ENCODE measurements at regions not wholly inside any gene's neighbourhood (a gene's known extent, or its start where the extent isn't known, plus 50 kb on each side); places are given as distances from the start of the nearest gene placed in this dataset.

DNA sequence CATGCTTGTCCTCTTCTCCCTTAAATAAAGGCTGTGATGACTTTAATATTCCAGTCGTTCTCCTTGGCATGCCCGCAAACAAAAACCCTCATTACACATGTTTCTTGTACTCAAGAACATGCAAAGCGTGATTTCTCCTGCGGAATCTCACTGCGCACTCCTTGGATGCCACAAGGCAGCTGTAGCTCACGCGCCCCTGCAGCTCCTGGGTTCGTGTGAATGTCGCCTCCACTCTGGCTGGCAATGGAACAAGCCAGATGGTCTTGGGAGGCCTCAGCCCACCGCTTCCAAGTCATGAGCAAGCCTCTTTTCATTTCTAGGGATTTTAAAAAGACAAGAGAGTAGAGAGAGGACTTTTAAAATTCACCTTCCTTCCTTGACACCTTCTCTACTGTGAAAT lies 403.8 kb downstream of the PCNX1 start:
- intact Hi-C loops (cut with DNase I), result no loop called here
- Histone ChIP-seq H3K27ac (no peak overlapping the region), H3K27me3 (no peaks in the 10 kb centered on the region), H3K4me1 (no peaks in the 10 kb centered on the region), H3K4me3 (no peak overlapping the region), H3K36me3 (replicated peaks in 1 of 2; ENCODE audit: insufficient read depth in 1 of 2, low read depth in 2 of 2) (no peaks in the 10 kb centered on the region), H3K9me3 (no peaks in the 10 kb centered on the region)
- DNase-seq (no peak), ATAC-seq (no peak)
- TF ChIP-seq, protein P1, sequence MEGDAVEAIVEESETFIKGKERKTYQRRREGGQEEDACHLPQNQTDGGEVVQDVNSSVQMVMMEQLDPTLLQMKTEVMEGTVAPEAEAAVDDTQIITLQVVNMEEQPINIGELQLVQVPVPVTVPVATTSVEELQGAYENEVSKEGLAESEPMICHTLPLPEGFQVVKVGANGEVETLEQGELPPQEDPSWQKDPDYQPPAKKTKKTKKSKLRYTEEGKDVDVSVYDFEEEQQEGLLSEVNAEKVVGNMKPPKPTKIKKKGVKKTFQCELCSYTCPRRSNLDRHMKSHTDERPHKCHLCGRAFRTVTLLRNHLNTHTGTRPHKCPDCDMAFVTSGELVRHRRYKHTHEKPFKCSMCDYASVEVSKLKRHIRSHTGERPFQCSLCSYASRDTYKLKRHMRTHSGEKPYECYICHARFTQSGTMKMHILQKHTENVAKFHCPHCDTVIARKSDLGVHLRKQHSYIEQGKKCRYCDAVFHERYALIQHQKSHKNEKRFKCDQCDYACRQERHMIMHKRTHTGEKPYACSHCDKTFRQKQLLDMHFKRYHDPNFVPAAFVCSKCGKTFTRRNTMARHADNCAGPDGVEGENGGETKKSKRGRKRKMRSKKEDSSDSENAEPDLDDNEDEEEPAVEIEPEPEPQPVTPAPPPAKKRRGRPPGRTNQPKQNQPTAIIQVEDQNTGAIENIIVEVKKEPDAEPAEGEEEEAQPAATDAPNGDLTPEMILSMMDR (IDR thresholded peaks at IDR 0.05), result no peak
- no peak for TF ChIP-seq POLR2A (IDR thresholded peaks at IDR 0.05)
- 88 to 90% methylated on average over 10 of the region's 10 CpGs for WGBS, 2 donors

DNA sequence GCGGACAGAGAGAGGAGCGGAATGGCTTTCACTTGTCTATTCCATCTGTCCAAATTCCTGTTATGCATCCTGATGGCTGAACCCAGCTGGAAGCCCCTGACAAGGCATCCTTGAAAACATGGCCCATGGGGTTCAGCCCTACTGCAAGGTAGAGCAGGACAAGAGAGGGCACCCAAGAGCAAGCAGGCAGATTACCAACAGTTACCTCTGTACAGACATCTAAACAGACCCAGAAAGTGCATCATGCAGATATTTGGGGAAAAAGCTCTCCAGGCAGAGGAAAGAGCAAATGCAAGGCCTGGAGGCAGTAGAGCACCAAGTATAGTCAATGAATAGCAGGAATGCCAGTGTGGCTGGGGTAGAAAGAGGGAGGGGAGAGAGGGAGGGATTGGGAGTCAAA lies 407.5 kb downstream of the PCNX1 start:
- TF ChIP-seq, protein P1 (IDR thresholded peaks at IDR 0.05), result no peak
- no peak for TF ChIP-seq POLR2A (IDR thresholded peaks at IDR 0.05)
- H3K27ac ChIP-seq, result no peak overlapping the region
- intact Hi-C loops (cut with DNase I), result no loop called here
- ATAC-seq (no peak), DNase-seq (no peak)
- H3K4me1 ChIP-seq, result no peaks in the 10 kb centered on the region
- no peak overlapping the region for H3K4me3 ChIP-seq
- 93% methylated on average over 2 of the region's 2 CpGs; no CpG with 5 or more reads in 1 of the 2 donors for whole genome bisulfite sequencing, 2 donors
- no peaks in the 10 kb centered on the region for H3K36me3 ChIP-seq (replicated peaks in 1 of 2; ENCODE audit: insufficient read depth in 1 of 2, low read depth in 2 of 2)
- H3K9me3 ChIP-seq, result no peaks in the 10 kb centered on the region
- H3K27me3 ChIP-seq, result no peaks in the 10 kb centered on the region

DNA sequence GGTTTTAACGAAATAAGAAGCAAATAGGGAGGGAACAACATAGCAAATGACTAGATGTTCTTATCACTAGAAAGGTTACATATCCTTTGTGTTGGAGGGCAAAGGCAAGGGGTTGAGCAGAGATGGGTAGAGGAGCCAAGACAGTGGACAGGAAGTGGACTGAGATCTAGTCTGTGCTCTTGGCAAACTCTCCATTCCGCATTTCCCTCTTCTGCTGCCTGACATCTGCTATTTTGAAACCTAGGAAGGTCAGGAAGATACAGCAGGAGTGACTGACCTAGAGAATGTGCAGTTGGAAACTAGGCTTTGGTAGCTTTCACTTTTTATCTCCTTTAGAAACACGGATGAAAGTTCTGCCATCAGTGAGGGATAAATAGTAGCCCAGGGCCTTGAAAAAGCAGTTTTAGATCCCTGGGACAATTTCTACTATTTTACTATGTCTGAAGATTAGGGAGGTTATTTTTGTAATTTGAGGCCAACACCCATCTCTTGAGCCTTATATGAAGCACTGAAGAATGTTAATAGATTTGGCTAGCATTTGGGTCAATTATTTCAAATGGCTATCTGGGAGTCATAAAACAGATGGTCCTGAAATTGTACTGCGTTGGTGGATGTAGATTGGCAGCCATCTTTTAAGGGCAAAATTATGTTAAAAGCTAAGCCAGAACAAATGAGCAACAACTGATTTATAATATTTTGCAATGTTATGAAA lies 410.3 kb downstream of the PCNX1 start:
- Histone ChIP-seq H3K36me3 (replicated peaks in 1 of 2; ENCODE audit: insufficient read depth in 1 of 2, low read depth in 2 of 2) (no peaks in the 10 kb centered on the region), H3K27me3 (no peaks in the 10 kb centered on the region), H3K4me1 (peaks cover 9% of the 10 kb centered on the region), H3K27ac (no peak overlapping the region), H3K4me3 (no peak overlapping the region), H3K9me3 (no peaks in the 10 kb centered on the region)
- intact Hi-C loops (cut with DNase I), result no loop called here
- ATAC-seq (no peak), DNase-seq (no peak)
- TF ChIP-seq POLR2A (IDR thresholded peaks at IDR 0.05), result no peak
- TF ChIP-seq, protein P1 (IDR thresholded peaks at IDR 0.05), result no peak
- WGBS, 2 donors, result 61 to 68% methylated on average over 4 of the region's 4 CpGs

DNA sequence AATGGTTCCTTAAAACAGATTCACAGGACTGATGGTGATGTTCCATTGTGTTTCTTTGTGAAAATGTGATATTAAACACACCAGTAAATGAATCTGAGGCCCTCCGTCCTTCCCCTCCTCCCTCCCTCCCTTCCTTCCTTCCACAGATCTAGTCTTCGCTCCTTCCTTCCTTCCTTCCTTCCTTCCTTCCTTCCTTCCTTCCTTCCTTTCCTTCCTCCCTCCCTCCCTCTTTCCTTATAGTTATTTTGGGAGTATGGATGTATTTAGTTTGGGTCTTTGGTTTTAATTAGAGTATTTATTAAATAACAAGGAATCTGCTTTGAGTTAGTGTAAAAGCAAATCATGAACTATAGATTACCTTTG lies 410.8 kb downstream of the PCNX1 start:
- intact Hi-C loops (cut with DNase I), result no loop called here
- H3K9me3 ChIP-seq, result no peaks in the 10 kb centered on the region
- H3K4me1 ChIP-seq, result peaks cover 14% of the 10 kb centered on the region
- no peaks in the 10 kb centered on the region for H3K36me3 ChIP-seq (replicated peaks in 1 of 2; ENCODE audit: insufficient read depth in 1 of 2, low read depth in 2 of 2)
- ATAC-seq, result no peak
- no peaks in the 10 kb centered on the region for H3K27me3 ChIP-seq
- DNase-seq, result no peak
- no peak overlapping the region for H3K4me3 ChIP-seq
- 65 to 76% methylated on average over 2 of the region's 2 CpGs for WGBS, 2 donors
- TF ChIP-seq, protein P1 (IDR thresholded peaks at IDR 0.05), result no peak
- TF ChIP-seq POLR2A (IDR thresholded peaks at IDR 0.05), result no peak
- H3K27ac ChIP-seq, result no peak overlapping the region

DNA sequence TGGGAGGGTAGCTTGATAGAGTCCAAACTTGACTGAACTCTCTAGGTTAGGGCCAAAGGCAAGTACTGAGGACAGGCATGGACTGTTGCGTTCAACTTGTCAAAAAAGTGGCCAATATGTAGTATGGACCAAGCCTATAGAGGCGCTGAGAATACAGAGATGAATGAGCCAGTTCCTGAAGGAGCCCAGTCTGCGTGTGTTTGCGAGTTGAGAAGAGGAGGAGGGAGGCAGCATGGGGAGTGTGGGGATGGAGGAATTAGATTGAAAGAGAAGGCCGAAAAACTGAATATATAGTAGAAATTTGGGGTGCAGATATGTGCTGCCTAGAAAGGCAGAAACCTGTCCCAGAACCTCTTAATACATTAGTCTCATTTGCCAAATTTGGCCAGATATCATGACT lies 412.4 kb downstream of the PCNX1 start:
- no peak for ATAC-seq
- Histone ChIP-seq H3K36me3 (replicated peaks in 1 of 2; ENCODE audit: insufficient read depth in 1 of 2, low read depth in 2 of 2) (no peaks in the 10 kb centered on the region), H3K4me1 (peaks cover 16% of the 10 kb centered on the region), H3K27ac (peak overlapping the region in 3 of 4 donors; percentile 97 to 99 (median 97)), H3K9me3 (no peaks in the 10 kb centered on the region), H3K27me3 (no peaks in the 10 kb centered on the region), H3K4me3 (peak overlapping the region; percentile 3 to 89)
- DNase-seq, result peak in 1 of 4 donors; percentile 6
- intact Hi-C loops (cut with DNase I), result no loop called here
- no peak for TF ChIP-seq POLR2A (IDR thresholded peaks at IDR 0.05)
- TF ChIP-seq, protein P1 (IDR thresholded peaks at IDR 0.05), result no peak
- 8 to 14% methylated on average over 5 of the region's 5 CpGs for WGBS, 2 donors

All from body of pancreas (tissue), 4 donors.